Panc1 (cell line): ENCODE measurements at regions not wholly inside any gene's neighbourhood (a gene's known extent, or its start where the extent isn't known, plus 50 kb on each side); places are given as distances from the start of the nearest gene placed in this dataset.
A peak's percentile ranks its signal among the peaks of the same experiment; 100 is the strongest.
"Not testable (repeated sequence)": the region's sequence is repeated elsewhere in the genome, so short reads cannot be mapped to it uniquely, and the experiment has no call there.

Source experiments
- ATAC-seq: fragments of 200-7000 bp; cut with Tn5 transposase; 2 replicates; pipeline ENCODE4 v1.9.1; 2020; ENCODE audit warnings: mild to moderate bottlenecking, moderate library complexity
- BruUV-seq: library from RNA; stranded (reverse); fragments of 400-500 nt; replicated peaks from 2 replicates; lab custom pipeline; 2021; lab: Mats Ljungman, UMichigan
- CTCF ChIA-PET: fragments of 300-600 bp; sonication (Branson Sonifier 250); formaldehyde crosslinking; loops from one replicate; lab custom pipeline; 2022; ENCODE audit warnings: antibody characterized with exemption; lab: Charles Lee
- POLR2A ChIA-PET: fragments of 300-600 bp; sonication (Branson Sonifier 250); formaldehyde crosslinking; loops from one replicate; lab custom pipeline; 2022; ENCODE audit warnings: antibody characterized with exemption; lab: Charles Lee
- DNase-seq: peaks from one replicate; pipeline ENCODE4 v3.0.0-alpha.2; 2010; ENCODE audit warnings: low read depth, low spot score
- H3K27ac ChIP-seq: 2 replicates; pipeline ENCODE4 v1.5.1; 2011; ENCODE audit warnings: mild to moderate bottlenecking, low read length, inconsistent platforms
- H3K27me3 ChIP-seq: fragments of 200-500 bp; sonication (Bioruptor generic); 2 replicates; pipeline ENCODE4 v1.6.0; 2014; ENCODE audit warnings: low read length, inconsistent platforms; ENCODE audit not compliant: control insufficient read depth, insufficient read depth
- H3K36me3 ChIP-seq: fragments of 200-500 bp; sonication (Bioruptor generic); 2 replicates; pipeline ENCODE4 v1.5.1; 2014; ENCODE audit warnings: inconsistent platforms, mild to moderate bottlenecking, low read length, moderate library complexity; ENCODE audit not compliant: control insufficient read depth, insufficient read depth
- H3K4me1 ChIP-seq: 2 replicates; pipeline ENCODE4 v1.5.1; 2011; ENCODE audit warnings: inconsistent platforms, mild to moderate bottlenecking, low read length, moderate library complexity; ENCODE audit not compliant: control insufficient read depth, insufficient read depth
- H3K4me3 ChIP-seq, 2 experiments: 2 replicates each; pipeline ENCODE4 v1.5.1; 2011 to 2012; ENCODE audit warnings: low read depth in 2 of 2, low read length in 2 of 2, mild to moderate bottlenecking in 2 of 2, inconsistent platforms in 1 of 2, moderate library complexity in 1 of 2
- H3K9me3 ChIP-seq: fragments of 200-500 bp; sonication (Bioruptor generic); 2 replicates; pipeline ENCODE4 v1.5.1; 2014; ENCODE audit warnings: low read depth, mild to moderate bottlenecking, inconsistent platforms, low read length, moderate library complexity; ENCODE audit not compliant: control insufficient read depth, insufficient read depth
- CTCF ChIP-seq: fragments of 450-650 bp; IDR thresholded peaks from 2 replicates; pipeline ENCODE4 v1.5.1; 2017; ENCODE audit warnings: mild to moderate bottlenecking
- in situ Hi-C: cut with HindIII; loops from 2 replicates; pipeline ENCODE4 v1.10.0; 2016; ENCODE audit warnings: low sequenced_read_pairs, low pct_unique_long_range_greater_than_20kb
- intact Hi-C: fragments of 100-400 bp; cut with micrococcal nuclease; formaldehyde crosslinking; loops from one replicate; pipeline ENCODE4 v1.10.0; 2022; ENCODE audit not compliant: unreplicated experiment

DNA sequence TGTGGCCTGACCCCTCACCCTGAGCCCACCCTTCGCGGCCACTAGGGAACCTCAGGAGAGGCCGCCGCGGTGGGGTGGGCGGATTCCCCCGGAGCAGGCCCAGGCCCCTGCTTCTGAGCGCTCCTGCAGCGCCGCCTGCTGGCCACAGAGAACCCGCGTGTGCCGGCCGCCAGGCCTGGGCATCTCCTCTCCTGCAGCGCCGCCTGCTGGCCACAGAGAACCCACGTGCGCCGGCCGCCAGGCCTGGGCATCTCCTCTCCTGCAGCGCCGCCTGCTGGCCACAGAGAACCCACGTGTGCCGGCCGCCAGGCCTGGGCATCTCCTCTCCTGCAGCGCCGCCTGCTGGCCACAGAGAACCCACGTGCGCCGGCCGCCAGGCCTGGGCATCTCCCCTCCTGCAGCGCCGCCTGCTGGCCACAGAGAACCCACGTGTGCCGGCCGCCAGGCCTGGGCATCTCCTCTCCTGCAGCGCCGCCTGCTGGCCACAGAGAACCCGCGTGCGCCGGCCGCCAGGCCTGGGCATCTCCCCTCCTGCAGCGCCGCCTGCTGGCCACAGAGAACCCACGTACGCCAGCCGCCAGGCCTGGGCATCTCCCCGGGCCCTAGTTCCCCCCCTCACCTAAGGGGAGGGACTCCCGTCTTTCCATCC lies 126.1 kb downstream of the METRNL start:
- POLR2A ChIA-PET, in situ Hi-C loops, H3K9me3 ChIP-seq, DNase-seq, H3K27ac ChIP-seq, CTCF ChIA-PET, H3K36me3 ChIP-seq, H3K4me3 ChIP-seq, H3K27me3 ChIP-seq, intact Hi-C loops, ATAC-seq, BruUV-seq, H3K4me1 ChIP-seq: not testable (repeated sequence)
- TF ChIP-seq CTCF = peak; percentile 72

DNA sequence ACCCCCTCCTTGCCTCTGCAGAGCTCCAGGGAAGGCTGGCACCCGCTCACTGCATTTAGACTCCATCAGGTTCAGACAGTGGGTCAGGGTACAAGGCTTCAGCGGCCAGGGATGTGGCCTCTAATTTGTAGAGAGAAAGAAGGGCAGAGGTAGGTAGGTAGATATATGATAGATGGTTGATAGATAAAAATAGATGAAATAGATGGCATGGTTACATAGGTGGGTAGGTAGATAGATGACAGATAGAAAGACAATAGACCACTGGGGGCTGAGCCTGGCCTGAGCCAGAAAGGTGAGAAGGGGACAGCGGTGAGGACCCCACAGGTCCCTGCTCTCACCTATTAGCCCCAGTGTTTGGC lies 126.6 kb downstream of the METRNL start:
- H3K4me3 ChIP-seq, POLR2A ChIA-PET, CTCF ChIA-PET, H3K27me3 ChIP-seq, H3K36me3 ChIP-seq, H3K27ac ChIP-seq, H3K9me3 ChIP-seq, DNase-seq, intact Hi-C loops, ATAC-seq, BruUV-seq, in situ Hi-C loops, H3K4me1 ChIP-seq: not testable (repeated sequence)

GRCh38 chr17:83206819-83207588 lies 127.6 kb downstream of the METRNL start:
- H3K27me3 ChIP-seq, H3K4me3 ChIP-seq, ATAC-seq, CTCF ChIA-PET, DNase-seq, BruUV-seq, POLR2A ChIA-PET, in situ Hi-C loops, intact Hi-C loops, H3K4me1 ChIP-seq, H3K27ac ChIP-seq, H3K36me3 ChIP-seq, H3K9me3 ChIP-seq: not testable (repeated sequence)

DNA sequence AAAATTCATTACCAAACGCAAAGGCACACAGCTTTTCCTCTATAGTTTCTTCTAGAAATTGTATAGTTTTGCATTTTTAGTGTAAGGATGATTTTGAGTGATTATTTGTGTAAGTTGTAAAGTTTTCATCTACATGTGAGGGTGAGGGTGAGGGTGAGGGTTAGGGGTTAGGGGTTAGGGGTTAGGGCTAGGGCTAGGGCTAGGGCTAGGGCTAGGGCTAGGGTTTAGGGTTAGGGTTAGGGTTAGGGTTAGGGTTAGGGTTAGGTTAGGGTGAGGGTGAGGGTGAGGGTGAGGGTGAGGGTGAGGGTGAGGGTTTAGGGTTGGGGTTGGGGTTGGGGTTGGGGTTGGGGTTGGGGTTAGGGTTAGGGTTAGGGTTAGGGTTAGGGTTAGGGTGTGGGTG lies 167.6 kb downstream of the METRNL start:
- ATAC-seq, H3K4me3 ChIP-seq, BruUV-seq, H3K27me3 ChIP-seq, H3K36me3 ChIP-seq, POLR2A ChIA-PET, in situ Hi-C loops, DNase-seq, H3K27ac ChIP-seq, intact Hi-C loops, H3K4me1 ChIP-seq, H3K9me3 ChIP-seq, CTCF ChIA-PET: not testable (repeated sequence)
